ENCODE measurements at regions not wholly inside any gene's neighbourhood (a gene's known extent, or its start where the extent isn't known, plus 50 kb on each side); places are given as distances from the start of the nearest gene placed in this dataset.

DNA sequence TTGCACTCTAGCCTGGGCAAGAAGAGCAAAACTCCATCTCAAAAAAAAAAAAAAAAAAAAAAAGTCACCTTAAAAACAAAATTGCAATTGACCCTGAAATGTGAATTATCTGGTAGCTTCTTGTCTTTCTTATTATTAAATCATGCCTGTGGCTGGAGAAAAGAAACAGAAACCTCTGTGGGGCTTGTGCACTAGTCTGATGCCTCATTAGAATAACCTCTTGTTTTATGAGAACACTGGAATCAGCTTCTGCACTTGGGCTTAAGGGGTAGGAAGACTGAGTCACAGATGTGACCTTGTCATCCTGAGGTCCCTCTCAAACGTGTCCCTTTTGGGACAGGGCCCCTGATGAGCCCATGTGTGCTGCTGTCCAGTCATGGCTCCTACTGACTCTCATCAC is 237.9 kb downstream of the DACT1 start:
- Histone ChIP-seq H3K79me2 (ENCODE audit: insufficient read depth, low read length) (no peaks in the 10 kb centered on the region), H3K4me2 (ENCODE audit: low read depth, low read length) (no peak overlapping the region), H3K4me1 (ENCODE audit: insufficient read depth, low read length) (no peaks in the 10 kb centered on the region), H3K27ac (ENCODE audit: extremely low read length, insufficient read depth, low read length) (no peak overlapping the region), H3K36me3 (replicated peaks in 1 of 2; ENCODE audit: control insufficient read depth in 1 of 2, insufficient read depth in 2 of 2, low read length in 2 of 2) (no peaks in the 10 kb centered on the region), H3K27me3 (ENCODE audit: control insufficient read depth in 1 of 2, insufficient read depth in 2 of 2, low read length in 2 of 2) (no peaks in the 10 kb centered on the region), H2AFZ (ENCODE audit: low read length) (no peak overlapping the region), H3K9ac (ENCODE audit: insufficient read depth, low read depth, low read length) (no peak overlapping the region), H3K9me3 (ENCODE audit: low read length) (no peaks in the 10 kb centered on the region), H3K4me3 (replicated peaks in 1 of 3; ENCODE audit: insufficient read depth in 1 of 3, low read depth in 2 of 3, low read length in 3 of 3) (no peak overlapping the region), H4K20me1 (ENCODE audit: insufficient read depth, low read length) (no peaks in the 10 kb centered on the region)
- ChIA-PET CTCF (ENCODE audit: low intra/inter-chr PET ratio, low total read pairs) (no interaction called here), POLR2A (no interaction called here)
- 0% methylated on average over 1 of the region's 1 CpG for WGBS (ENCODE audit: low lambda C conversion rate)
- FAIRE-seq (no peak), ATAC-seq (no peak), DNase-seq (ENCODE audit: low spot score) (no peak)
- intact Hi-C loops (cut with micrococcal nuclease; ENCODE audit: unreplicated experiment) (no loop called here), in situ Hi-C loops (cut with HindIII; ENCODE audit: extremely low pct_ligation_motif_present, low pct_unique_long_range_greater_than_20kb) (no loop called here)
- BruUV-seq (replicated peaks), result no TSS peak
- TF ChIP-seq ZFP37 (CRISPR knock-in tag; IDR thresholded peaks at IDR 0.05; ENCODE audit: borderline replicate concordance), result no peak

DNA sequence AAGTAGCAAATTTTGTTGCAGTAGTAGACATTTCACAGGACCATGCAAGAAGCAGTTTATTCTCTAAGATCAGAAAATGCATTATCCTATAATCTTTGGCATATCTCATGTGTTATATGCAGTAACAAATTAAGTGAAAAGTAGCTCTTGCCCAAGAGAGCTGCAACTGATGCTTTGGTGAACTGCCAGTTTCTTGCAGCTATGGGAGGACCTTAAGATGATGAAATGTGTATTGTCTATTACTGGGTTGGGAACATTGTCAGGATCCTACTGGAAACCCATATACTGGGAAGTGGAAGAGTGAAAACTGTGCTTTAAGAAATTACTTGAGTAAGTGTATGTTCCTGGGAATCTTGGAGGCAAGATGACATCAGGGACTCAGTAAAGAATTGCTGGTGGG is 238.8 kb downstream of the DACT1 start:
- no peaks in the 10 kb centered on the region for H3K4me1 ChIP-seq (ENCODE audit: insufficient read depth, low read length)
- no peak for FAIRE-seq
- H4K20me1 ChIP-seq (ENCODE audit: insufficient read depth, low read length), result no peaks in the 10 kb centered on the region
- H3K27me3 ChIP-seq (ENCODE audit: control insufficient read depth in 1 of 2, insufficient read depth in 2 of 2, low read length in 2 of 2), result no peaks in the 10 kb centered on the region
- ChIA-PET POLR2A (no interaction called here), CTCF (ENCODE audit: low intra/inter-chr PET ratio, low total read pairs) (no interaction called here)
- DNase-seq (ENCODE audit: low spot score), result no peak
- intact Hi-C loops (cut with micrococcal nuclease; ENCODE audit: unreplicated experiment) (no loop called here), in situ Hi-C loops (cut with HindIII; ENCODE audit: extremely low pct_ligation_motif_present, low pct_unique_long_range_greater_than_20kb) (no loop called here)
- H3K27ac ChIP-seq (ENCODE audit: extremely low read length, insufficient read depth, low read length), result no peak overlapping the region
- no peak for ATAC-seq
- H2AFZ ChIP-seq (ENCODE audit: low read length), result no peak overlapping the region
- H3K4me3 ChIP-seq (replicated peaks in 1 of 3; ENCODE audit: insufficient read depth in 1 of 3, low read depth in 2 of 3, low read length in 3 of 3), result no peak overlapping the region
- no peak overlapping the region for H3K4me2 ChIP-seq (ENCODE audit: low read depth, low read length)
- no peak for TF ChIP-seq POGZ (CRISPR knock-in tag; IDR thresholded peaks at IDR 0.05)
- no peak for TF ChIP-seq ZNF326 (CRISPR knock-in tag; IDR thresholded peaks at IDR 0.05; ENCODE audit: borderline replicate concordance)
- no peak for TF ChIP-seq CBX2 (IDR thresholded peaks at IDR 0.05; ENCODE audit: low read depth, low read length)
- TF ChIP-seq CBX2 (CRISPR knock-in tag; IDR thresholded peaks at IDR 0.05; ENCODE audit: low read depth), result no peak
- TF ChIP-seq ZNF609 (CRISPR knock-in tag; IDR thresholded peaks at IDR 0.05; ENCODE audit: borderline replicate concordance), result no peak
- no peak for TF ChIP-seq ZBTB44 (CRISPR knock-in tag; IDR thresholded peaks at IDR 0.05)
- no peak for TF ChIP-seq MAFF (IDR thresholded peaks at IDR 0.05; ENCODE audit: low read depth, low read length)
- no peak for TF ChIP-seq ZNF33B (CRISPR knock-in tag; IDR thresholded peaks at IDR 0.05)
- TF ChIP-seq TCF7L2 (IDR thresholded peaks at IDR 0.05; ENCODE audit: low read depth, low read length), result no peak
- no peak for TF ChIP-seq ARNTL (CRISPR knock-in tag; IDR thresholded peaks at IDR 0.05)
- no peak for TF ChIP-seq CENPT (CRISPR knock-in tag; IDR thresholded peaks at IDR 0.05; ENCODE audit: low read depth)
- no peak for TF ChIP-seq PHB2 (IDR thresholded peaks at IDR 0.05; ENCODE audit: partially characterized antibody)
- H3K36me3 ChIP-seq (replicated peaks in 1 of 2; ENCODE audit: control insufficient read depth in 1 of 2, insufficient read depth in 2 of 2, low read length in 2 of 2), result no peaks in the 10 kb centered on the region
- H3K79me2 ChIP-seq (ENCODE audit: insufficient read depth, low read length), result no peaks in the 10 kb centered on the region
- no TSS peak for BruUV-seq (replicated peaks)
- no peak overlapping the region for H3K9ac ChIP-seq (ENCODE audit: insufficient read depth, low read depth, low read length)
- H3K9me3 ChIP-seq (ENCODE audit: low read length), result no peaks in the 10 kb centered on the region

Measured in HepG2 (cell line).